Neural progenitor cell (in vitro differentiated cells): ENCODE measurements at regions not wholly inside any gene's neighbourhood (a gene's known extent, or its start where the extent isn't known, plus 50 kb on each side); places are given as distances from the start of the nearest gene placed in this dataset.

ENCODE experiments used
- CTCF ChIP-seq: fragments of 200-600 bp; sonication (generic); IDR thresholded peaks from 2 replicates; pipeline ENCODE4 v1.5.1; 2017; ENCODE audit warnings: antibody characterized with exemption, mild to moderate bottlenecking
- EZH2 ChIP-seq: fragments of 200-600 bp; sonication (generic); IDR thresholded peaks from 2 replicates; pipeline ENCODE4 v1.6.1; 2017; ENCODE audit warnings: antibody characterized with exemption, mild to moderate bottlenecking, moderate library complexity

GRCh38 chr2:82279367-82279766 lies 1974.8 kb upstream of the LRRTM1 start:
- no peak for TF ChIP-seq CTCF
- TF ChIP-seq EZH2: no peak
